ENCODE measurements at regions not wholly inside any gene's neighbourhood (a gene's known extent, or its start where the extent isn't known, plus 50 kb on each side); places are given as distances from the start of the nearest gene placed in this dataset.
A peak's percentile ranks its signal among the peaks of the same experiment; 100 is the strongest.

- DNase-seq = no peak
Observed at GRCh38 chr2:45134014-45134413, 124.8 kb upstream of the SIX2 start.

DNA sequence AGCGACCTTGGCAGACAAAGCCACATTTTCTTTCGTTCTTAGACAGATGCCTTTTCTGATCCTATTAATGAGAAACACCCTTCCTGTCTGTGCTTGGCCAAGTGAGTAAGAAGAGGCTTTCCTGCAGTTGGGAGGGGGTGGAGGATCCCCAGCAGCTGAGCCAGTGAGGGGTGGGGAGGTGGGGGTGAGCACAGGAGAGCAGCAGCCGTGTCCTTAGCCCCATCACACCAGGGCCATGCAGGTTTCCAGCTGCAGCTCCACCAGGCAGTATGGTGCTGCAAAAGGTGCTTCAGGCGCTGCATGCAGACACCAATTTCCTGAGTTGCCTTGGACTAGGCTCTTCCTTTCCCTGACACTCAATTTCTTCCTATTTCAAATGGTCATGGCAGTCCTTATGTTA is 123.3 kb upstream of the SIX2 start:
- no peak for DNase-seq

- no peak for DNase-seq
Observed at GRCh38 chr2:45131587-45131986, 122.3 kb upstream of the SIX2 start.

- DNase-seq = no peak
Observed at GRCh38 chr2:45130736-45131135, 121.5 kb upstream of the SIX2 start.

- peak; percentile 37 for DNase-seq
Observed at GRCh38 chr2:45128580-45128997, 119.3 kb upstream of the SIX2 start.

GRCh38 chr2:45127891-45128290 is 118.6 kb upstream of the SIX2 start:
- no peak for DNase-seq

GRCh38 chr2:45127321-45127720 is 118.1 kb upstream of the SIX2 start:
- no peak for DNase-seq

DNA sequence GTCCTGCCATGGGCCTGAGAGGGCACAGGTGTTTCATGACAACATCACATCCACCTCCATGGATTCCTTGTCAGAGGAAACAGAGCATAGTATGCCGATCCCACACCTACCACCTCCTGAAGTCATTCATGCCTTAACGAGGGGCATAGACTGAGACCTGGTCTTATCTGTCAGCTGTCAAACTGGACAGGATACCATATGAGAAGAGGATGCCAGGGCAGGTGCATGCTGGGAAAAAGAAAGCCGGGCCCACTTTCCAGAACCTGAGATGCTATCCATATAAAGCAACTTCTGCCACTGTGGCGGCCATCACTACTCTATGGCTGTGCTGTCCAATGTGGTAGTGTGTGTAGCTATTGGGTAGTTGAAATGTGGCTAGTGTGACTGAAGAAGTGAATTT is 116.0 kb upstream of the SIX2 start:
- DNase-seq = no peak

GRCh38 chr2:45124456-45124855 is 115.2 kb upstream of the SIX2 start:
- DNase-seq = no peak

DNA sequence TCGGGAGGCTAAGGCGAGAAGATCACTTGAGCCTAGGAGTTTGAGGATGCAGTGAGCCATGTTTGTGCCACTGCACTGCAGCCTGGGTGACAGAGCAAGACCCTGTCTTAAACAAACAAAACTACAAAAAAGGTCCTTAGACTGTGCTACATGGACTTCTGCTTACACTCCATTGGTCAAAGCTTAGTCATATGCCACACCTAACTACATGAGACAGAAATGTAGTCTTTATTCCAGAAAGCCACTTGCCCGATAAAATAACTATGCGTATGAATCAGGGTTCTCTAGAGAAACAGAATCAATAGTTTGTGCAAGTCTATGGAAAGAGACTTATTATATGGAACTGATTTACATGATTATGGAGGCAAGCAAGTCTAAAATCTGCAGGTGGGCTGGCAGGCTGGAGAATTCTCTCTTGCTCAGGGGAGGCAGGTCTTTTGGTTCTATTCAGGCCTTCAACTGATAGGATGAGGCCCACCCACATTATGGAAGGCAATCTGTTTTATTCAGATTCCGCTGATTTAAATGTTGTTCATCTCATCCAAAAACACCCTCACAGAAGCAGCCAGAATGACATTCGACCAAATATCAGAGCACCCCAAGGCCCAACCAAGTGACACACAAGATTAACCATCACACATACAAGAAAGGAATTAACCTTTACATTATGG is 114.4 kb upstream of the SIX2 start:
- no peak for DNase-seq

DNA sequence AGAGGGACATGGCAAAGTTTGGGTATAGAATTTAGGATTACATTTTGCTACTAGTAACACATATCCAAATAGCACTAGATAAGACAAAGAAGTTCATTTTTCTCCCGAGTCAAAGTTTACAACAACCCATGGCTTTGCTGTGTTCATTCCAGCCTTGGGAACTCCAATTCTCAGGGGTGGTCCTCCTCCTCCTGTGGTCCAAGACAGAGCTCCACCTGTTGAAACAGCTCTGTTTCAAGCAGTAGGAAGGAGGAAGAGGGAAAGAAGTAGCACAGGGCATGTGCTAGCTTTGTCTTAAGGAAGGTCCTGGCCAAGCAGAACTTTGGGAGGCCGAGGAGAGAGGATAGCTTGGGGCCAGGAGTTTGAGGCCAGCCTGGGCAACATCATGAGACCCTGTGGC is 113.8 kb upstream of the SIX2 start:
- DNase-seq = no peak

DNA sequence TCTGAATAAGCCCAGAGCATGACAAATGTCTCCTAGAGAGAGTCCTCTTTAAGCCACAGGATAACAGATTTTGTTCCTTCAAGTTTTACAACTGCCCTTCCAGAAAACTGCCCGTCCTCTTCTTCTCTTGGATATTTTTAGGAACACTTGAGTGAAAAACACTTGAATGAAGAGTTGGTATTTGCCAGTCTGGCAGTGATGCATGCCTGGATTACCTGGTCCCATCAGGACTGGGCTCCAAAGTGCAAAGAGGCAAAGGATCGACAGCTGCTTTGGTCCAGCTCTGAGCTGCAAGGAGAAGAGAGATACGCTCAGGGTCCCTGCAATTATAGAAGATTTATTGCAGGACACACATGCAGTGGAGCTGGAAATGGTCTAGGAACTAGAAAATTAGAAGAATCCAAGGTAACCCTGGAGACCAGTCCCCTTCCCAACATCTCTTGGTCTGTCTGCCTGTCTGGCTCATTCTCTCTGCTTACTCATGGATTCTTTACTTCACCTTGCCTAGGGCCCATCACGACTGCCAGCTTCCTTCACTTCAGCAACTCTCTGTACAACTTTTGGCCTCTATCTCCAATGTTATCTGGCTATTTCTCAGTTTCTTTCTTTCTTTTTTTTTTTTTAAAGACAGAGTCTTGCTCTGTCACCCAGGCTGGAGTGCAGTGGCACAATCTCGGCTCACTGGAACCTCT is 112.1 kb upstream of the SIX2 start:
- no peak for DNase-seq

- no peak for DNase-seq
Observed at GRCh38 chr2:45120546-45120945, 111.3 kb upstream of the SIX2 start.

DNA sequence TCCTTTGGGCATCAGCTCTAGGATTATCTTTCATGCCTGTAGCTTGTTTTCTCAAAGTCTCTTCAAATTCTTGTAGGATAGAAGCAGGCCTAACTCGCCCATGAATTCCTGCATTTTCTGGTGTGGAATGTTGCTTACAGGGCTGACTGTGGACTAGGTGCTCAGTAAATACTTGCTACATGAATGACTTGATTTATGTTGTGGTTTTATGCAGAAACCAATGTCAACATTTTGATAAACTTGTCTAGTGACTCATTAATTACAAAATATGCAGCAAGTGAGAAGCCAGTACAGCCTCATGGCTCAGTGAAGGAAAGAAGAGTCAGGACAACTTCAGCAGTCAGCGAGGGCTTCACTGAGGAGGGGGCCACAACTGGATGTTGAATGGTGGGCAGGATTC is 110.6 kb upstream of the SIX2 start:
- DNase-seq = no peak

DNA sequence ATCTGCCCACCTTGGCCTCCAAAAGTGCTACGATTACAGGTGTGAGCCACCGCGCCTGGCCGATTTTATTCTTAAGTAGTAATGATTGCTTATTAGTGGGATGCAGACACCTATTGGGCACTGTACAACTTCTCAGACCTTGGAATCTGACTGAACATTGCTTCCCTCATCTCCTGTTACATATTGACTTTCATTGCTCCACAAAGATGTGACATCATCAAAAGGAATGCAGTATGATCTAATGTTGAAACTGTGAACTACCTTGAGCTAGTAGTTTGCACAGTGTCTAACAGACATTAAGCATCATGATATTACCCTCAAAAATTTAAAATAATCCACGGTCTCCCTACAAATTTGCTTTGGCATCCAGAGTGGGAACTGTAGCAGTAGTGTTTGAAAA is 109.8 kb upstream of the SIX2 start:
- DNase-seq = no peak

DNA sequence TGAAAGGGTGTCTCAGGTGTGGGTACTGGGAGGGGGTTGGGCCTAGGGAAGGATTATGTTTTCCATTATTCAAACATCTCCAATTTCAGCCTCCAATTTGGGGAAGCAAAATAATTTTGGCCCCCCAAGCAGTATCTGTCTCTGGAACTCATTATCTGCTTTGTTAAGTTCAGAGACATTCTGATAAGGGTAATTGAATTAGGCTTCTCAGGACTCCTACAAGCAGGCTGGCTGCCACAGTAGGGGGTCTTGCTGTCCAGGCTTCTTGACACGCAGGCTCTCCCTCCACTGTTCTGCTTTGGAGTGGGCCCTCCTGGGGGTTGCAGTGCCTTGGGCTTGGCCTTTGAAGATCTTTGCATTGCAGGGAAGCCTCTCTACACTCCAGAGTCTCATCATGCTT is 108.1 kb upstream of the SIX2 start:
- DNase-seq = no peak

DNA sequence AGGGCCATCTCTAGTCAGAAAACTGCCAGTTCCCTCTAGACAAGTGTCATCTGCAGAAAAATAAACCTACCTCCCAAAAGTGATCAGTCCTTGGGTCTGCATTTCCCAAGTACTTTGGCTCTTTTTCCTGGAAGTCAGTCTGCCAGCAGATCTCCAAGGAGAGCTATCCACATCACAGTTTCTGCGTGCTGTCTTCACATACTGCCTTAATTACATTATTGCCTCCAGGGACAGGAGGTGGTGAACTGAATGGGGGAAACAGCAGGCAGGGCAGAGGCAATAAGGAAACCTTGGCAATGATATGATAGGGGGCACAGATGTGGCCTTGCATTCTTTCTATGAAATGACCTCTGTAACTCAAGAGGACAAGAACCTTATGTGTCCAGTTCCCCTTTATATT is 105.9 kb upstream of the SIX2 start:
- DNase-seq = no peak

DNA sequence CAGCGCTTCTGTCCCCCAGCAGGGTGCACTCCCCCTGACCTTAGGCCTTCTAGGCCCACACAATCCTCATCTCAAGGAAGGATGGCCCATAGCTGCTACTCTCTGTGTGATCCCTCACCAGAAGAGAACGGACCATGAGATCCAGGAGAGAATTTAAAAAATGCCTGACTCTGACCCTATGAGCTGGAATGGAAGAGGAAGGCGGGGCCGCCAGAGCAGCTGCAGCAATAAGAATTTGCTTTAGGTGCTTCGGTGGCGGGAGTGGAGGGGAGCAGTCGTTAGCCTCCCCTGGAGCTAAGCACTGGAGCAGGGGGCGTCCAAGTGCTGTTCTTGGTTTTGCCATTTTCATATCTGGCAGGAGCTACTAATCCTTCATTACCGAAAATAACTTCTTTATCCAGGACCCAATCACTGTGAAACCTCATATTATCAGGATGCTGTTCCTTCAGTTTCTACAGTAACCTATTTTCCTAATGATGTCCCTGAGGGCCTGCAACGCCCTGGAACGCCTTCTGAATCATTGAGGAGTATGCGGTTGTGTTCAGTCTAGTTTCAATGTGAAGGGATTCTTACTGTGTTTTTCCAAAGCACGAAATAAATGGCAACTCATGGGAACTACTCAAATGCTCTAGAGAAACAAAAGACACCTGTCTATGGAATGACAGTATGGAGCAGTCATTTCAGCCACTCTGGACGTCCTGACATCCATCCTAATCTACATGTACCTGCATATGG is 105.1 kb upstream of the SIX2 start:
- DNase-seq = no peak

DNA sequence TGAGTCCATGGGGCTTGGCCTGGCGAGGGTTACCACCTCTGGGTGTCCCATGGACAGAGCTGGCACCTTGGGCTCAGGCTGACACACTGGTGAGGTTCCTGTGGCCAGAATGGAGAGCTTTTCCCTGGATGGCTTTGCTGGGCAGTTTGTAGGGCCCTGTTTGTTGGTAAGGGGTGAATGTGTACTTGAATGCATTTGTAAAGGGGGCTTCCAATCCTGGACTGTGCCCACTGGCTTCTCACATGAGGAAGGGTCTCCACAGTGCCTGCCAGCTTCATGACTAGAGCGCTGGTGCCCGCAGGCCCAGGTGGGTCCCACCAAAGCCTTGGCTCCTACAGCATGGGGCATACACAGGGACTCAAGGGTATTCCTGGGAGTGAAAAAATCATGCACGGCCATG is 103.5 kb upstream of the SIX2 start:
- no peak for DNase-seq

- no peak for DNase-seq
Observed at GRCh38 chr2:45105050-45105582, 95.9 kb upstream of the SIX2 start.

DNA sequence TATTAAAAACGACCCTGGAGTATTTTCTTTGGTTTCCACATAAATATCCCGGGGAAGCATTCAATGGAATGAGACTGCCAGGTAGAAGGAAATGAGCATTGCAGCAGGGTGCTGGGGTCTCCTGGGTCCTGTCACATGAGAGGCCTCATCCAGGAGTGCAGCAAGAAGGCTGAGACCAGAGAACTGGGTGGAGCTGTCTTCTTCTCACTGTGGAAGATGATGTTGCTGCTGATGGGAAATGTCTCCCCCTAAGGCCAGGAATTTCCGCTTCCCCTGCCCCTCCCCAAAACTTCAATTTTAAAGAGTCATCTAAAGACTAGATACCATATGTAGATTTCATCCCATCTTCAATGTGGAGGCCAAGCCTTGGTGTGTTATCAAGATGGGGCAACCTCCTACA is 95.2 kb upstream of the SIX2 start:
- no peak for DNase-seq

GRCh38 chr2:45103351-45104345 is 94.4 kb upstream of the SIX2 start:
- no peak for DNase-seq

All from 8988T (cell line).